MM.1S (cell line): ENCODE measurements at regions not wholly inside any gene's neighbourhood (a gene's known extent, or its start where the extent isn't known, plus 50 kb on each side); places are given as distances from the start of the nearest gene placed in this dataset.

Experiments
- CTCF ChIP-seq: fragments of 300-600 bp; sonication (generic); IDR thresholded peaks from 2 replicates; pipeline ENCODE4 v1.5.1; 2016; ENCODE audit warnings: antibody characterized with exemption, low read length, mixed read lengths
- EZH2phosphoT487 ChIP-seq: fragments of 300-600 bp; sonication (generic); IDR thresholded peaks from 2 replicates; pipeline ENCODE4 v1.6.1; 2018; ENCODE audit warnings: antibody characterized with exemption, low read length

- TF ChIP-seq CTCF (no peak), EZH2phosphoT487 (no peak)
These were observed 318.6 kb upstream of the POU3F1 start for GRCh38 chr1:38365242-38365641.
